GM23338 (cell line): ENCODE measurements at regions not wholly inside any gene's neighbourhood (a gene's known extent, or its start where the extent isn't known, plus 50 kb on each side); places are given as distances from the start of the nearest gene placed in this dataset.
"Not testable (repeated sequence)": the region's sequence is repeated elsewhere in the genome, so short reads cannot be mapped to it uniquely, and the experiment has no call there.

Experiments used
- CREB1 ChIP-seq: fragments of 250-450 bp; sonication (Bioruptor Pico); IDR thresholded peaks from 2 replicates; pipeline ENCODE4 v1.5.0; 2020; ENCODE audit warnings: low read depth, mild to moderate bottlenecking, moderate library complexity
- CTCF ChIP-seq, 2 experiments: fragments of 200-600 bp in 1 of 2; sonication (generic) in 1 of 2; conservative IDR thresholded peaks; 2 replicates each; pipeline versions ENCODE4 v1.5.1 to v1.6.1; 2016 to 2017; ENCODE audit warnings: antibody characterized with exemption in 2 of 2, low read depth in 2 of 2, mild to moderate bottlenecking in 2 of 2, moderate library complexity in 1 of 2
- EZH2 ChIP-seq: fragments of 200-600 bp; sonication (generic); IDR thresholded peaks from one replicate; pipeline ENCODE4 v1.8.0; 2017; ENCODE audit warnings: antibody characterized with exemption, mild to moderate bottlenecking, low read depth; ENCODE audit not compliant: unreplicated experiment
- JUNB ChIP-seq: IDR thresholded peaks from one replicate; pipeline ENCODE4 v1.6.1; 2016; ENCODE audit warnings: antibody characterized with exemption; ENCODE audit not compliant: unreplicated experiment
- POLR2AphosphoS5 ChIP-seq: IDR thresholded peaks from 2 replicates; pipeline ENCODE4 v1.6.1; 2016; ENCODE audit warnings: antibody characterized with exemption, low read depth

DNA sequence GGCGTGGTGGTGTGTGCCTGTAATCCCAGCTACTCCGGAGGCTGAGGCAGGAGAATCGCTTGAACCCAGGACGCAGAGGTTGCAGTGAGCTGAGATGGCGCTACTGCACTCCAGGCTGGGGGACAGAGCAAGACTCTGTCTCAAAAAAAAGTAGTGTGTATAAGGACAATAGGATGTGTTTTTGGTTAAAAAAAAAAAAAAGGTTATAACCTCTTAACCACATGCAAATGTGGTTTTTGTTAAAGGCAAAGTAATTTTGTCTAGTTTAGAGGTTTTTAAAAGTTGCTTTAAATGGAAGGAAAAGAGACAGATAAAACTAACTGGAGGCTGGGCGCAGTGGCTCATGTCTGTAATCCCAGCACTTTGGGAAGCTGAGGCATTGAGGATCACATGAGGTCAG, 92.8 kb upstream of the ACSL3 start:
- not testable (repeated sequence) for TF ChIP-seq EZH2; POLR2AphosphoS5; CTCF (conservative IDR thresholded peaks at IDR 0.05; ENCODE audit: low read depth in 2 of 2); CREB1; JUNB
